Activated CD8-positive, alpha-beta memory T cell treated with anti-CD3 and anti-CD28 coated beads for 36 hours (primary cell): ENCODE measurements at regions not wholly inside any gene's neighbourhood (a gene's known extent, or its start where the extent isn't known, plus 50 kb on each side); places are given as distances from the start of the nearest gene placed in this dataset.

Experiments
- CTCF ChIA-PET: fragments of 350-600 bp; sonication (Branson Sonifier 250); formaldehyde crosslinking; loops from one replicate; lab custom pipeline; 2021; ENCODE audit warnings: antibody characterized with exemption; lab: Charles Lee
- POLR2A ChIA-PET: fragments of 350-600 bp; sonication (Branson Sonifier 250); formaldehyde crosslinking; loops from one replicate; lab custom pipeline; 2021; ENCODE audit warnings: antibody characterized with exemption; lab: Charles Lee

DNA sequence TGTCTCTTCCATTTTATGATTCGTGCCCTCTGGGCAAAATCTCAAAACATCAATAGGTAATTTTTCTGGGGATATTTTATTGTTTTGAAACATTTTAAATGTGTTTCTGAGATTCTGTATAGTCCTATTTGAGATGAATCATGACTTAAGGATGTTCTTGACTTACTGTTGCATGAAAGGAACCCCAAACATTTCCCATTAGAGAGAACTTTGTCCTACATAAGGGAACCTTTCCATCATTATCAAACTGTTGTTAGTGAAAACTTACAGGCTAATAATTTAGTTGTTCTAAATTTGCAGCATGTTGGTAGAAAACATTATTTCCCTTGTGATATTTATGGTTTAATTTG is 523.3 kb downstream of the PPARGC1A start:
- CTCF ChIA-PET: no interaction called here
- POLR2A ChIA-PET: no interaction called here

DNA sequence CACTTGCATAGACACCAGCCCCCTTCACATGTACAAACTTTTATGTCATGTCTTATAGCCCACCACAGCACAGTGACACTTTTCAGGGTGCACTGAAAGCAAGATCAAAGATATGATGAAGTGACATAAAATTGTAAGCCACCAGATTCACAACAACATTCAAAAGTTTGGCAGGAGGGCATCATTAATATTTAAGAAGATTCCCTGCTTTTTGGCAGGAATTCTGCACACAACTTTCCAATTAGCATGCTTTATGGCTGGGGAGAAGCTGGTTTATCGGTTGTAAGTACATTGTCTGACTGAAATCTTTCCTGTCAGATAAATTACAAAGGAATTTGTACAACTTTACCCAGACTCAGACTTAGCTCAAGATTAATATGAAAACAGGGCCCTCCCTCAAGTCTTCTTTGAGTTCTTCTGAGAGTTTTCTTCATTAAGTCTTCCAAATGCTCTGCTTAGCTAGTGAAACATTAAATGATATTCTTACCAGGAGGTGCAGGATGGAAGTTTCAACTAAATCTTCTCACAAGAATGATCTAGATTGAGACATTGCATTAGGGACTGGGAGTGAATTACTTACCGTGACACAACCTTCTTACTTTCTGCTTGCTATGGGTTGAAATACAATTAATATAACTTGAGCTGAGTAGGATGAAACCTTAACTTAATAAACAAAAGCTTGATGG is 523.8 kb downstream of the PPARGC1A start:
- POLR2A ChIA-PET: no interaction called here
- CTCF ChIA-PET: no interaction called here

DNA sequence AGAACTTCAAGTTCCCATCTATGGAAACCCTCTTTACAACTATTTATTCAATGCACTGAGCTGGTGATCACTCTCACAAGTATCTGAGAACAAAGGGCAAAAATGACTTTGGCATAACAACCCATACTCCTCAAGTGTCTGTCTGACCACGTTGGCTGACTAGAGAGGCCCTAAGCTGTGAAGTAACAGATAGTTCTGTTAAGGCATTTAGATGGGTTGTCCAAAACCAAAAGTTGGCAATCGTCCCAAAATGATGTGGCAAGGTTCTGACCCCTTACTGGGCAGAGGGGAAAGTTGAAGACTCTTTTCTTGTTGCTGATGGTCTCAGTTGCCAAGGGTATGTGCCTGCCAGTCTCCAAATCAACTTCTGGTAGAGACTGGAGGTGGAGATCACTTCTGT is 524.8 kb downstream of the PPARGC1A start:
- ChIA-PET POLR2A (no interaction called here), CTCF (no interaction called here)

DNA sequence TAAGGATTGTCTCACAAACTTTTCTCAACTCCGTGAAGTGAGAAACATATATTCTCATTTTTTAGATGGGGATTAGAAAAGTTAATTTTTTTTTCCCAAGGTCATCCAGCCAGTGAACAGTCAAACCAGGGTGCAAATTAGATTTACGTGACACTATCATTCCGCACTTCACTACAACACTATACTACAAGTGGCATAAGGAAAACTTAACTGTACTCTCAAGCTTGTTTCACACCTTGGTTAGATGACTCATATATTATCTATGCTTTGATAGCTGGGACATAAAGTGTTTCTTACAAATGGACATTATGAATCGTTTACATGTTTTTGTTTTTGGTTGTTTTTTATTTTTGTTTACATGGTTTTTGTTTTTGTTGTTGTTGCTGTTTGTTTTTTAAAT is 525.7 kb downstream of the PPARGC1A start:
- ChIA-PET CTCF (no interaction called here), POLR2A (no interaction called here)

DNA sequence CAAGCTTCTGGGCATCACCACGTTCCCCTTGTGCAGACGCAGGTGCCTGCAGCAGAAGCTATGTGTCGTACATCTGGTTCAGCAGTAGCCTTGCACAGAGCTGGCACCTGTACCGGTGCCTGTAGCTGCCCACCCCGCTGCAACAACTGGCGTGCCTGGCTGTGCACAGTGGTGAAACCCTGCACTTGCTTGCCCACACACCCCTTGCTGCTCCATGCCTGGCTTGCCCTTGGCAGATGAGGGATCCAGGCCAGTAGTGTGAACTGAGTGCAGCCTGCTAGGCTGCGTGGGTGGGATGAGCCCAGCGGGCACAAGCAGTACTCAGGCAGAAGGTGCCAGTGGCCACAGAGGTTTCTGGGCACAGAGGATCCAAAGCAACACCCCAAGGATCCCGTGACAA is 528.4 kb downstream of the PPARGC1A start:
- ChIA-PET POLR2A (no interaction called here), CTCF (no interaction called here)

DNA sequence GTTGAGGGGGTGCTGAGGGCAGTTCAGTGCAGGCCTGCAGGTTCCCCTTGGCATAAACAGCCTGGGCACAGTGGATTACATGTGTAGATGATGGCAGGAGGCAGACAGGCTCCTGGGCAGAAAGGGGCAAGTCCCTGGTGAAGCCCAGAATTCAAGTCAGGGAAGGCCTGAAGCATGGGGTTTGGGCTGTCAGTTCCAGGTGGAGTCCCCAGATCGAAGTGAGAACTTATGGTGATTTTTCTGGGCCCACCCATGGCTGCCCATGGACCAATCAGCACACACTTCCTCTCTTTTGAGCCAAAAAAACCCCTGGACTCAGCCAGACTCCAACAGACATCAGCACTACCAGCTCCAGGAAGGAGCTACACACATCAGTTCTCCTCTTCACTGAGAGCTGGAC is 529.1 kb downstream of the PPARGC1A start:
- ChIA-PET CTCF (no interaction called here), POLR2A (no interaction called here)

DNA sequence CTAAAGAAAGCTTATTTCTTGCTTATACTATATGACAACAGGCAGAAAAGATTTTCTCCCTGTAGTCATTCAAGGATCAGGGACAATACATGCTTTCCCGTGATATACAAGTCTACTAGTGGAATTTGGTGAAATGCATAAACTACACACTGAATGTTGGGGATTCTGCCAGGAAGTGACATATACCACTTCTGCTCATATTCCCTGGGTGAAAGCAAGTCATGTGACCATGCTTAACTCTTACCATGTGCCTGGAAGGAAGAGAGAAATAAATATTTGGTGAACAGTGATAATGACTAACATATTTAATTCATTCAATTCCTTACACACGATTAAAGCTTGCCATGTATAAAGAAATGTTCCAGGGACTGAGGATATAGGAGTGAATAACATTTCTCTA is 534.6 kb downstream of the PPARGC1A start:
- ChIA-PET POLR2A (no interaction called here), CTCF (no interaction called here)

DNA sequence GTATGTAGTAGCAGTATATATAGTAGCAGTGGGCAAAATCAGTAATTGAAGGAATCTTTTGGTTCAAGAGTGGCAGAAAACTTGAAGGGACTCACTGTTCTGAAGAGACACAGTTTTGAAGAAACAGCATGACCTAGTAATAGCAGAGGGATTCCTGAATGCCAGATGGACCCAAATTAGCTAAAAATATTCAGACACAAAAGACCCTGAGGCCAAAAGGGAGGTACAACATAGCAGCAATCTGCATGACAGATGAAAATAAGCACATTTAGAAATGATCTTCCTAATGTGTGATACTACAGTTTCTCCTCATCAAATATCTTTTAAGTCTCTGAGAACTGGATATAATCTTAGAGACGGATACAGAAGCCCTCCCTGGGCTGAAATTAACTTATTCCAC is 536.6 kb downstream of the PPARGC1A start:
- CTCF ChIA-PET: no interaction called here

DNA sequence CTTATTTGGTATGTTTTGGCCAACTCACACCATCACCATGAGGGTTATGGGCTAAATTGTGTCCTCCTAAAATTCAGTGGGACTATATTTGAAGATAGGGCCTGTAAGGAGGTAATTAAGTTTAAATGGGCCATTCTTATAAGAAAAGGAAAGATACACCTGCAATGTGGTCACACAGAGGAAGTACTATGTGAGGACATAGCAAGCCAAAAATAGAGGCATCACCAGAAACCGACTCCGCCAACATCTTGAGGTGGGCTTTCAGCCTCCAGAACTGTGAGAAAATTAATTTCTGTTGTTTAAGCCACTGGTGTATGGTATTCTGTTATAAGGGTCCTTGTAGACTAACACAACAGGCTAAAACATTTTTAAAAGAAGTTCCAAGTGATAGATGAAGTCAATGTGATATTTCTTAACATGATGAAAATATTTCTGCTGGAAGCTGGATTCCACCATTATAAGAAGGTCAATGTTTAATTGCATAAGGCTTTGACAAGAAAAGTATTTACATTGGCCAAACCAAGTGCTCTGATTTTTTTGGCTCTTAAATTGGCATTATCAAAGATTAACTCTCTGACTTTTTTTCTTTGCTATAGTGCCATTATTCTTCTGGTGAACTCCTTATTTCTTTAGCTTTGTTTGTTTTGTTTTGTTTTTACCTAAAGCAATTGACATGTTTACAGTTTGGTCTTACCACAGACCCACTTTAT is 540.9 kb downstream of the PPARGC1A start:
- POLR2A ChIA-PET: no interaction called here

More for the DNA sequence above, 536.6 kb downstream of the PPARGC1A start:
- POLR2A ChIA-PET: no interaction called here

DNA sequence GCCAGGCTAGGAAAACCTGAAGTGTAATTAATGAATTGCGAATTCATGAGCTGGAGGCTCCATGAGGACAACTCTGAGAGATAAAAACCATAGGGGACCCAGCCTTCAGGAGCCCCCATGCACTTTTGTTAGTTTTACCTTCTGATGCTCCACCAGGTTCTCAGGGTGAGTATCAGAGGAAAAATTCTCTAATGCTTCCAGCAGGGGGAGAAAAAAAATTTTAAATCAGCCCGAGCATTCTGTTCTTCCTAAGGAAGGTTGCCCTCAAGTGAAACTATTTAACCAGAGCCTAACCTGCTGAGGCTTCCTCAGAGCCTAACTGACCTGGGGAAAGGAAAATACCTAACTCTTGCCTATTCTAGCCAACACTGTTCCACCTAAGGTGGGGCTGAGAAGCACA is 552.6 kb downstream of the PPARGC1A start:
- CTCF ChIA-PET: no interaction called here
- POLR2A ChIA-PET: no interaction called here

More for the DNA sequence above, 540.9 kb downstream of the PPARGC1A start:
- CTCF ChIA-PET: no interaction called here

DNA sequence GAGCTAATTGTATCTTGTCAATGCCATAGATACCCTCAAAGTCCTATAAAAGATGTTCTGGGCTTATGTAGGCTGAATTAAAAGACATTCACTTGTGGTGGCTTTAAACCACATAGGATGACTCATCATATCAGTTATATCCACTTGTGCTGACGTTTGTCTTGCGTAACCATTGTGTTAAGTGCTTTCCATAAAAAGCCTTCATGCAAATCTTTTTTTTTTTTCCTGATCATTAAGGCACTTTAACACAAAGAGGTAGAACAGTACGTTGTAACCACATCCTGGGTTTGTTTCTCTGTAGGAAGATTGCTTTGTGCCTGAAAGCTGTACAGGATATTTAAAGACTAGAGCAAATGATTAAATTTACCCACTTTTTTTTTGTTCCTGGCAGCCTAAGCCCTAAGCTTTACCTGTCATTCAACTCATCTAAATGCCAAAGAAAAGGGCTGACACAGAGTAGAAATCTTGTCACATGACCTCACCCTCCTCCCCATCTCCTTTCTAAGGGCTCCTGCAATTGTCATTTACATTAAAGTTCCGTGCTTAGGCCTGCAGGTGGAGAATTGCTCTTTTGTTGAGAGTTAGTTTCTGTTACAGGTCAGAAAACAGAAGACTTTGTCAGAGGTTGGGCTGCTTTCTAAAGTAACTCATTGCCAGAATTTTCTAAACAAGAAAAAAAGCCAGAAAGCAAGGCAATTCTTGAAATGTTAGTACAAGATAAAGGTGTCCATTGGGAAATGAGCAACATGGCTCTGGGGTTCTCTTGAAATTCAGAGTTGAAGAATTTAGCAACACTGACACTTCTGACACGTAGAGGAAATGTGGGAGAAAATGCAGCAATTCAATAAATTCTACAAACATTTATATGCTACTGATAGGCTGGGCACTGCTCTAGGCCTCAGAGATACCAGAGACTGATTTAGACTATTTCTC is 555.6 kb downstream of the PPARGC1A start:
- ChIA-PET CTCF (no interaction called here), POLR2A (no interaction called here)

DNA sequence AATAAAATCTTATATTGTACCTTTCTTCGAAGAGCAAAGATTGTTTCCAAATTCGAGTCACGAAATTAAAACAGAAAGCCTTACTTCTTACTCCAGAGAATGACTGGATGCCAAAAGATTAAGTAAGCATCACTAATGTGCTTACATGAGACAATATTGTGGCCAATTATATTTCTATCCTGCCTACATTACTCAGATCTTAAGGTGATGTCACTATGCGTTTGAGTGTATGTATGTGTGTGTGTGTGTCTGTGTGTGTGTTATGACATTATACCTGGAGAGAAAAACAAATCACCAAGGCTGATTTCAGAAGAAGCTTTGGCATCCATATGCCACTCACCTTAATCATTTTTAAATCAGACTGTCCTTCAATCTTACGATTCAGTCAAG is 556.3 kb downstream of the PPARGC1A start:
- CTCF ChIA-PET: no interaction called here
- POLR2A ChIA-PET: no interaction called here

DNA sequence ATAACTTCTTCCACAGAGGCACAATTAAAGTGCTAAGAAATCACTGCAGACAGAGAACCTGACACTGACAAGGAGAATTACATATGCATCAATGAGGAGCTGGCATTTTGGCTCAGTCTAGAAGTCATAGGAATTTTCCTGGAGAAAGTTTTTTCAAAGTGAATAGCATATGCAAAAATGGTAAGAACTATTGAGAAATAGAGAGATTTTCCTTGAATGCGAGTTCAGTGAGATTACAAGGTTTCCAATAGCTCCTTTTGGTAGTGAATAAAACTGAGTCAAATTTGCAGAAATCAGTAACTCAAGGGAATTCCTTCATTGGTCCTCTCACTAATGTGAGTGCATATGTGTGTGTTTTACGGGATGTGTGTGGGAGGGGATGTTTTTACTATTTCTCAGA is 557.5 kb downstream of the PPARGC1A start:
- CTCF ChIA-PET: no interaction called here
- POLR2A ChIA-PET: no interaction called here

DNA sequence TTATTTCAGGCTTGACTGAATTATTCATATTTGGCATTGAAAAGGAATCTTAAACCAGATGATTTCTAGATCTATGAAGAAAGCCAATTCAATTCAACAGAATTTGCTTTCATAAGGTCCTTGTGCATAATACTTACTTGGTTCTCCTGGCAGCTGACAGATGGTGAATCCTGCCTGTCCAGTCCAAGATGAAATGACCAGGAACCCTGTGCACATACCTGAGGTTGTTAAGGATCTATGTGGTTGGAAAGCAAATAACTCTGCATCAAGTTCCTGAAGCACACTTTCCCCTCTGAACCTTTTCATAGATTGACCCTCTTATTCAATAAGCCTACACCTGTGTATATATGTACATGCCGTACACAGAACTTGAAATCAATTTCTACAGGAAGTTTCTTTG is 562.7 kb downstream of the PPARGC1A start:
- CTCF ChIA-PET: no interaction called here
- POLR2A ChIA-PET: no interaction called here

DNA sequence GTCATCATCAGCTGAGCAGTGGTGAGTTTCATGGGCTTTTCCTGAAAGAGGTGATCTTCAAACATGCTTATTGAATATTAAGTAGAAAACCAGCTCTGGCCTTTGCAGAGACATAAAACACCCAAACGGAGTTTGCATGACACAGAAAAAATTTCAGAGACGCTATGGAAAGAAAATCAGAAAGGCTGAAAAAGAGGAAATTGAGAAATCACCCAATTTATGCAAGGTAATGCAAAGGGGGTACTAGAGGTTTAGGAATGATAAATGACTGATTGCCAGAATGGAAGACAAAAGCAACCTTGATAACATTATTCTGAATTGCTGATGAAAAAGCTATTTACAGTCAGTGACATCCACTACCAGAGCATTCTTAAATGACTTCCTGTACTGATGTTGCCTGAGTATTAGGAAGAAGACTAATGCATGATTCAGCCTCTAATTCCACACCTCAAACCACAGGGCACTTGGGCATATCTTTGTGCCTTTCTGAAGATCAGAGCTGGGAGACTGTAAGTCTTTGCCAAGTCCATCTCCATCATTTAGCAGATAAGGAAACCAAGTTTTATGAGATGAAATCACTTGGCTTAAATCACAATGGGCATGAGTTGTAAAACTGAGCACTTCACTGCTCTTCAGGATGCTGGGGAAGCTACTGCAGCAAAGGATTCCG is 565.7 kb downstream of the PPARGC1A start:
- POLR2A ChIA-PET: no interaction called here

DNA sequence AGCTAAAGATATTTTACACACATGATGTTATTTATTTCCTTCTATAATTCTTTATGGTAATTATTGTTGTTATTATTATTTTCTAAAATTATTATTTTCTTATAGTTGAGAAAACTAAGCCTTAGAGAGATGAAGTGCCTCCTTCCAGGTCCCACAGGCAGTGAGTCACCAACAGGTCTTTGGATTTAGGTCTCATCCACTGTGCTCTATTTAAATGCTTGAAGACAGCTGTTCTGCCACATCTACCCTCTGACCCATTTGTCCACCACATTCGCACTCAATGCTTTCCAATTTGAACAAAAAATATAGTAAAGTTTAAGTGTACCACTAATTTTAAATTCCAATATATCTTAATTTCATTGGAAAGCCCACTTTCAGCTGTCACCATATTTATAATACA is 566.4 kb downstream of the PPARGC1A start:
- POLR2A ChIA-PET: no interaction called here

More for the DNA sequence above, 565.7 kb downstream of the PPARGC1A start:
- CTCF ChIA-PET: no interaction called here

DNA sequence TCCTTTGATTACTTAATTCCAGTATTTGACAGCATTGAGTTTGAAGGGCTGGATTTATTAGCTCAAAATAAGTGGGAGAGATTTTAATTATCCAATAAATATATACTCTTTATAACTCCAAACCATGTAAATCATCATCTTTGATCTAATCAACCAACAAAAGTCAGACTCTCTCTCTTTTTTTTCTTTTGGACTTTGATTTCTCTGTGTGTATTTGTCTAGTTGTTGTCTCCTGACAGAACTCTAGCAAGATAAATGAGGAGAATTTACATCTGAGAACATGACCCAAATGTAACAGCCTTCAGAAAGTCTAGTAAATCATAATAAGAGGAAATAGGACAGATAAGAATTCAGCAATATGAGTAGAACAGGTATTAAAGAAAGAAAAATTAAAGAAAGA is 567.1 kb downstream of the PPARGC1A start:
- ChIA-PET POLR2A (no interaction called here), CTCF (no interaction called here)

More for the DNA sequence above, 566.4 kb downstream of the PPARGC1A start:
- CTCF ChIA-PET: no interaction called here

DNA sequence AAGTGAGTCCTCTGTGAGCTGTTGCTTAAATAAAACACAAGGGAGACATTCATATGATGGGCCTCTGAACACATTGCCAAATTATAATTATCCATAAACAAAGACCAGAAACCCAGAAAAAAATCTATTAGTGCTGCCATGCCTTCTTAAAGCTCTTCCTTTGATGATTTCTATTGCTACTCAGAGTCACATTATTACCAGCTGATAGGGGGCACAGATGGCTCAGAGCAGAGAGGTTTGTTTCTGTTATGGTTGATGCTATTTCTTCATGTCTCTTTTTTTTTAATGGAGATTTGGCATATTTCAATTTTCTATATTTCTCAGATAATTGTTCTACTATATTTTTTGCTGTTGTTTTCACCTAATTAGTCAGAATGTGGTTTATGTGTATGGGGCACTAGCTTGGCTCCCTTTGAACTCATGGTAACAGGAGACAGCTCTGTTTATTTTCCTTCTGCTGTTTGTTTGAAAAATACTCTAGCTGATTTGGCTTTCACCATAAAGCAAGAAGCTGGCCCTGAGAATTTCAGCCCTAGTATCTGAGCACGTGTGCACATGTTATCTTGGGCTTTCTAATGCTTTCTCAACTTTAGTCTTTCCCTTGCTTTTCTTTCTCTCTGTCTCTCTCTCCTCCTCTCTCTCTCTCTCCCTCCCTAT is 568.8 kb downstream of the PPARGC1A start:
- ChIA-PET CTCF (interaction anchor here (0.6 kb wide), 1 partner anchor 807 kb away, joined by 4 read pairs; no protein-coding TSS in a partner anchor), POLR2A (no interaction called here)

DNA sequence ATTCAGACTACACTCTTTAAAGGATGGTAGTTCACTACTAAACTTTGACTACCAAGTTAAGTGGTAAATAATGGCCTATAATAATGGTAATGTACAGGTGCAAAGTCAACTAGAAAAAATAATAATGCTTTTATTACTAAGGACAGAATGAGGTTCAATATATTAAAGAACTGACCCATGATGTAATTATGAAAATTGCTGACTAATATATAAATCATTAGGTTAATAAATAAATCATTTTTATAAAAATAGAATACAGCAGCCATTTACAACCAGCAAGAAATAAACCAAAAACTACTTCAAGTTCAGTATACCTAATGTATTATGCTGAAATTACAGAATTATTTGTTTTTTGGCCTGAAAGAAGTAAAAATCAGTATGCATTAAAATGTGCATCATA is 577.2 kb downstream of the PPARGC1A start:
- CTCF ChIA-PET: no interaction called here
- POLR2A ChIA-PET: no interaction called here
